H1 (cell line): ENCODE measurements at regions not wholly inside any gene's neighbourhood (a gene's known extent, or its start where the extent isn't known, plus 50 kb on each side); places are given as distances from the start of the nearest gene placed in this dataset.

ENCODE experiments used
- CTCF ChIA-PET: fragments of 300-600 bp; sonication (Branson Sonifier 250); formaldehyde crosslinking; loops from one replicate; lab custom pipeline; 2021; ENCODE audit not compliant: partially characterized antibody; lab: Charles Lee
- POLR2A ChIA-PET: fragments of 300-600 bp; sonication (Branson Sonifier 250); formaldehyde crosslinking; loops from one replicate; lab custom pipeline; 2021; ENCODE audit warnings: inconsistent platforms; ENCODE audit not compliant: partially characterized antibody; lab: Charles Lee
- DNase-seq, 2 experiments: peaks; one replicate each; pipeline versions ENCODE4 v3.0.0 to v3.0.0-alpha.2; 2010 to 2022; ENCODE audit warnings: low spot score in 2 of 2, low read depth in 1 of 2, mixed read lengths in 1 of 2
- FAIRE-seq: peaks from 2 replicates; lab custom pipeline; 2011; peaks lifted over from hg19 to GRCh38; lab: Jason Lieb, UNC
- H2AFZ ChIP-seq: 2 replicates; pipeline ENCODE4 v1.8.1; 2012; ENCODE audit warnings: low read length, inconsistent platforms
- H2AK5ac ChIP-seq: 2 replicates; pipeline ENCODE4 v1.6.1; 2013; ENCODE audit warnings: low read depth, low read length
- H2BK120ac ChIP-seq: replicated peaks from 2 replicates; pipeline ENCODE3; 2013; ENCODE audit warnings: low read depth, low read length, inconsistent platforms
- H2BK12ac ChIP-seq: 2 replicates; pipeline ENCODE4 v1.6.1; 2013; ENCODE audit warnings: low read depth, low read length
- H2BK15ac ChIP-seq: 2 replicates; pipeline ENCODE4 v1.6.1; 2013; ENCODE audit warnings: low read length
- H2BK20ac ChIP-seq: 2 replicates; pipeline ENCODE4 v1.6.1; 2013; ENCODE audit warnings: low read length
- H2BK5ac ChIP-seq: 2 replicates; pipeline ENCODE4 v1.6.1; 2013; ENCODE audit warnings: low read depth, low read length
- H3K14ac ChIP-seq: 2 replicates; pipeline ENCODE4 v1.6.1; 2013; ENCODE audit warnings: inconsistent platforms; ENCODE audit not compliant: insufficient read length
- H3K18ac ChIP-seq: 2 replicates; pipeline ENCODE4 v1.6.1; 2013; ENCODE audit warnings: low read length; ENCODE audit errors: extremely low read depth
- H3K23ac ChIP-seq: 2 replicates; pipeline ENCODE4 v1.6.1; 2013; ENCODE audit warnings: inconsistent platforms; ENCODE audit not compliant: insufficient read length
- H3K23me2 ChIP-seq: 2 replicates; pipeline ENCODE4 v1.6.1; 2013; ENCODE audit warnings: low read depth, low read length
- H3K27ac ChIP-seq: 2 replicates; pipeline ENCODE4 v1.6.1; 2011; ENCODE audit warnings: low read depth, low read length, inconsistent platforms
- H3K27me3 ChIP-seq, 4 experiments: replicated peaks in 1 of 4; 1 replicate in 1 of 4; 2 replicates in 3 of 4; pipeline versions ENCODE4 v1.6.1 to v1.8.1; 2011 to 2013; ENCODE audit warnings: low read length in 3 of 4, mild to moderate bottlenecking in 3 of 4, inconsistent platforms in 2 of 4, mixed read lengths in 2 of 4, moderate library complexity in 1 of 4; ENCODE audit not compliant: control insufficient read depth in 3 of 4, insufficient read depth in 3 of 4; ENCODE audit errors: extremely low read depth in 1 of 4
- H3K36me3 ChIP-seq, 4 experiments: 2 replicates each; pipeline versions ENCODE4 v1.6.1 to v1.8.1; 2011 to 2013; ENCODE audit warnings: mild to moderate bottlenecking in 4 of 4, low read length in 3 of 4, moderate library complexity in 2 of 4, control low read depth in 1 of 4, inconsistent platforms in 1 of 4; ENCODE audit not compliant: insufficient read depth in 4 of 4, control insufficient read depth in 2 of 4
- H3K4ac ChIP-seq: replicated peaks from 2 replicates; pipeline ENCODE3; 2013; ENCODE audit warnings: low read length, low read depth, mixed read lengths, inconsistent platforms; ENCODE audit not compliant: insufficient read length
- H3K4me1 ChIP-seq, 4 experiments: replicated peaks in 1 of 4; 1 replicate in 1 of 4; 2 replicates in 3 of 4; pipeline versions ENCODE4 v1.6.1 to v1.8.1; 2011 to 2013; ENCODE audit warnings: low read length in 3 of 4, inconsistent platforms in 2 of 4, mixed read lengths in 1 of 4; ENCODE audit not compliant: insufficient read depth in 4 of 4, control insufficient read depth in 3 of 4
- H3K4me2 ChIP-seq, 2 experiments: 2 replicates each; pipeline versions ENCODE4 v1.6.1 to v1.8.1; 2011 to 2013; ENCODE audit warnings: low read depth in 2 of 2, low read length in 2 of 2, control low read depth in 1 of 2, inconsistent platforms in 1 of 2, mild to moderate bottlenecking in 1 of 2; ENCODE audit not compliant: insufficient read depth in 1 of 2
- H3K4me3 ChIP-seq, 4 experiments: fragments of 200-600, 300-600 bp in 1 of 4; sonication (generic), shearing (Covaris generic), sonication (Bioruptor Twin) in 1 of 4; 2 replicates each; pipeline versions ENCODE4 v1.5.1 to v1.8.1; 2011 to 2016; ENCODE audit warnings: low read length in 4 of 4, low read depth in 3 of 4, control low read depth in 2 of 4, inconsistent platforms in 2 of 4, mild to moderate bottlenecking in 2 of 4, mixed read lengths in 1 of 4, moderate library complexity in 1 of 4; ENCODE audit not compliant: insufficient read depth in 2 of 4; ENCODE audit errors: extremely low read depth in 1 of 4
- H3K56ac ChIP-seq: replicated peaks from 2 replicates; pipeline ENCODE3; 2013; ENCODE audit warnings: low read depth, mild to moderate bottlenecking, mixed read lengths, low read length, inconsistent platforms; ENCODE audit not compliant: insufficient read length
- H3K79me1 ChIP-seq: 2 replicates; pipeline ENCODE4 v1.6.1; 2013; ENCODE audit warnings: low read depth, low read length, control low read depth
- H3K79me2 ChIP-seq, 2 experiments: 2 replicates each; pipeline versions ENCODE4 v1.6.1 to v1.8.1; 2012 to 2013; ENCODE audit warnings: low read length in 2 of 2, mild to moderate bottlenecking in 2 of 2, inconsistent platforms in 1 of 2; ENCODE audit not compliant: insufficient read depth in 2 of 2, control insufficient read depth in 1 of 2
- H3K9ac ChIP-seq, 4 experiments: replicated peaks in 1 of 4; 1 replicate in 1 of 4; 2 replicates in 3 of 4; pipeline versions ENCODE4 v1.6.1 to v1.8.1; 2011 to 2013; ENCODE audit warnings: low read depth in 3 of 4, low read length in 3 of 4, control low read depth in 2 of 4, mild to moderate bottlenecking in 2 of 4, moderate library complexity in 2 of 4, inconsistent platforms in 1 of 4; ENCODE audit errors: extremely low read depth in 1 of 4
- H3K9me3 ChIP-seq, 2 experiments: 2 replicates each; pipeline versions ENCODE4 v1.6.1 to v1.8.1; 2012 to 2013; ENCODE audit warnings: mild to moderate bottlenecking in 2 of 2, moderate library complexity in 2 of 2, control low read depth in 1 of 2, inconsistent platforms in 1 of 2, low read depth in 1 of 2, low read length in 1 of 2, mixed read lengths in 1 of 2; ENCODE audit not compliant: insufficient read depth in 2 of 2
- H4K20me1 ChIP-seq, 2 experiments: replicated peaks in 1 of 2; 2 replicates each; pipeline versions ENCODE3 to v1.8.1; 2011 to 2013; ENCODE audit warnings: inconsistent platforms in 2 of 2, low read length in 2 of 2, mild to moderate bottlenecking in 1 of 2; ENCODE audit not compliant: insufficient read depth in 2 of 2, control insufficient read depth in 1 of 2
- H4K5ac ChIP-seq: 2 replicates; pipeline ENCODE4 v1.6.1; 2013; ENCODE audit warnings: low read length, low read depth, mixed read lengths, inconsistent platforms; ENCODE audit not compliant: insufficient read length
- H4K8ac ChIP-seq: 2 replicates; pipeline ENCODE4 v1.8.0; 2013; ENCODE audit warnings: mild to moderate bottlenecking, moderate library complexity, low read length, inconsistent platforms; ENCODE audit not compliant: insufficient read depth; ENCODE audit errors: extremely low read depth
- H4K91ac ChIP-seq: replicated peaks from 2 replicates; pipeline ENCODE3; 2013; ENCODE audit warnings: low read length, mixed read lengths, inconsistent platforms; ENCODE audit not compliant: insufficient read length
- WGBS, 2 experiments: shearing (Covaris generic) in 1 of 2; methylation state at CpG; one replicate each; pipeline versions ENCODE4 v1.1.6 to v1.1.7; 2013 to 2015; ENCODE audit warnings: low lambda C conversion rate in 2 of 2, mixed read lengths in 2 of 2, inconsistent platforms in 1 of 2, low coverage in 1 of 2, missing lambda C conversion rate in 1 of 2; ENCODE audit not compliant: insufficient replicate concordance in 2 of 2, insufficient coverage in 1 of 2, insufficient read length in 1 of 2; ENCODE audit errors: extremely low coverage in 1 of 2, missing lambda C conversion rate in 1 of 2; 5-methylcytosine and 5-hydroxymethylcytosine counted together

DNA sequence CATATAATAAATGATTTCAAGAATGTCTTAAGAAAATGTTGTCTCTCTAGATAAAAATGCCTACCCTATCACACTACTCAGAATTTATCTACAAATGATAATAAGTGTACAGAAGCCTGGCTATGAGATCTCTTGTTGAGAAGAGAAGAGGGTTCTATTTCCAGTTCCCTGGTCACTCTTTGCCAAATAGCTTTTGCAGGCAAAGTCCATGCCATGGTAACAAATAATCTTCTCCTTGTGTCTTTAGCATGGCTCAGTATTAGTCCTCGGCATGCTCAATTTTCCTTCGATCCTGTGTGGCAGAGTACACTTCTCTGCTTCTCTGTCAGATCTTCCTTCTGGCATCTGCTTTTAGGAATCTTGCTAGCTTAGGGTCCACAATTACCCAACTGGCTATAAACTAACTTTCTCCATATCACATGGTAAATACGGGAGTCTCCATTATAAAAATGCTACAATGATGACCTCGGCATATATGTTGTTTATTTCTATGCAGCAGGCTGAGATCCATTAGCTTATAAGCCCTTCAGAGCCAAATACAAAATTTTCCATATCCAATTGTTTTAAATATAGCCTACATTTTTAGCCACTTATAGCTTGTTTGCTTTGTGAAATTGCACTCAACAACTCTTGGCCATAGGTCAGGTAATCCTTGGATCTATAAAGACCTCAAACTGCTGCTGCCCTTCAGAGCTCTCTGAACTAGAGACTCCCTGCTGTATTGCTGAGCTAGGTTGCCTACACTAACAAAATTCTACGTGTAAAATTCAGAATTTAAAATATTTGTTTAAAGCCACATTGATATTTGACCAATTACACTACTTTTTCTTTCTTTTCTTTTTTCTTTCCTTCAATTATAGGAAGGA lies 157.5 kb downstream of the FSIP2 start:
- no peak overlapping the region for H2BK5ac ChIP-seq
- no peaks in the 10 kb centered on the region for H3K23me2 ChIP-seq
- no peak overlapping the region for H3K4me3 ChIP-seq
- H3K14ac ChIP-seq: no peak overlapping the region
- H3K4me1 ChIP-seq: peaks cover 0 to 3% (median 3%) of the 10 kb centered on the region in 4 experiments; a peak in 2 of 7 replicates
- H3K4me2 ChIP-seq: no peak overlapping the region
- no peaks in the 10 kb centered on the region for H4K20me1 ChIP-seq
- H3K9me3 ChIP-seq: no peaks in the 10 kb centered on the region
- no peaks in the 10 kb centered on the region for H3K27me3 ChIP-seq
- no peak for DNase-seq
- ChIA-PET POLR2A (no interaction called here), CTCF (interaction anchor here (0.7 to 1.2 kb wide), 2 partner anchors 135 to 158 kb away, joined by 3 read pairs; partner anchors contain the start of gene FSIP2)
- H3K36me3 ChIP-seq: no peaks in the 10 kb centered on the region
- H3K79me1 ChIP-seq: no peaks in the 10 kb centered on the region
- H3K79me2 ChIP-seq: no peaks in the 10 kb centered on the region
- H2AFZ ChIP-seq: no peak overlapping the region
- no peak overlapping the region for H2BK15ac ChIP-seq
- no peak overlapping the region for H3K9ac ChIP-seq
- no peak overlapping the region for H3K27ac ChIP-seq
- no peak overlapping the region for H4K5ac ChIP-seq
- 93% methylated on average over 5 of the region's 5 CpGs; no CpG with 5 or more reads in 1 of the 2 experiments for WGBS, 2 experiments
- no peak overlapping the region for H2BK20ac ChIP-seq
- no peak overlapping the region for H2AK5ac ChIP-seq
- H3K18ac ChIP-seq: no peak overlapping the region
- H3K23ac ChIP-seq: no peak overlapping the region
- H3K56ac ChIP-seq: no peak overlapping the region
- no peak overlapping the region for H4K91ac ChIP-seq
- no peak overlapping the region for H4K8ac ChIP-seq
- H2BK120ac ChIP-seq: no peak overlapping the region
- FAIRE-seq: no peak
- H2BK12ac ChIP-seq: no peak overlapping the region
- H3K4ac ChIP-seq: no peak overlapping the region
